HG03135 (cell line): ENCODE measurements at regions not wholly inside any gene's neighbourhood (a gene's known extent, or its start where the extent isn't known, plus 50 kb on each side); places are given as distances from the start of the nearest gene placed in this dataset.

Source experiments
- ATAC-seq: cut with Tn5 transposase; IDR thresholded peaks from one replicate; pipeline ENCODE4 v1.9.1; 2021; ENCODE audit warnings: mild to moderate bottlenecking, moderate library complexity; ENCODE audit not compliant: unreplicated experiment

DNA sequence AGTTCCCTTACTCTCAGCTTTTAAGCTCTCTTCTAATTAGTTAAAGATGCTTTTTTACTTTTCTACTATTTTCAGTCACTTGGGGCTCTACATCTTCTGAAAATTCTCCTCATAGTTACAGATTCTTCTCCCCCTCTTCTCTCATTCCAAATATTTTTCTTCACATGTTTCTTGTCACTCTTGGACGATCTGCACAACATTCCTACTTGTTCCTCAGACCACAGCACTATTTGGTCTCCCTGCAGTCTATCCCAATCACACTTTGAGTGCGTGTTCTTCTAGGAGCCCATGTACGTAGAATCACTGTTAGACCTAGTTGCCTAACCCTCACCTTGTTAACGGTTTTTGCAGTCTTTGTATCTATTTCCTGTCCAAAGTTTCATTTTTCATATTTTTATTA lies 222.5 kb upstream of the SPRY2 start:
- ATAC-seq = no peak

DNA sequence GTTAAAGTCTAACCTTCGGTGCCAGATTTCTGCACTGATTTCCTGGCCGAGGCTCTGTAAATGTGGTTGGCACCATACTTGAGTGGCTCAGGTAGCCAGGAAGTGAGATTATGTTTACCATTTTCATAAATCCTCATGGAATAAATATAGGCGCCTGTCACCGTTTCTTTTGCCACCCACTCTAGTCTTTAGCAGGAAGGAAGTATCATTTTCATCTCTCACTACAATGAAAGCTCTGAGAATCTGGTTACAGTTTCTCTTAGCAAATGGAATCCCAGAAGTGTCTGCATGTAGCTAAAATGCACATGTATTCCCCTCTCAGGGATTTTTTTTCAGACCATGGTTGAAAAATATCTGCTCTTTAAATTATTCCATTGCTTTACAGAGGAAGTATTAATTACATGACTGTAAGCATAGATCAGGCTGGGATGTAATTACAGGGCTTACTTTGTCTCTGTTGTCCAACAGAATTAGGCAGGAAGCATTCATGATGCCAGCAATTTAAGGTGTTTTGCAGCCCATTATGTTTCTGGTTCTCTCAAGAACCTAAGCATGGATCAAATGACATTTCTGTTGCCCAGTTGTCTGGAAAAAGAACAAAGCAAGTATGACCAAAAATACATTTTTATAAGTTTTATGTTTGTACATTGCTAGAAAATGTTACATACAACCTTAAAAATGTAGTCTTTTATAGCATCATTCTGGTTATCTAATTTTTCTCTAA lies 221.7 kb upstream of the SPRY2 start:
- ATAC-seq = no peak

GRCh38 chr13:80560609-80561008 lies 219.7 kb upstream of the SPRY2 start:
- no peak for ATAC-seq

- no peak for ATAC-seq
Measured at GRCh38 chr13:80559944-80560343, 219.0 kb upstream of the SPRY2 start.

GRCh38 chr13:80558074-80558473 lies 217.1 kb upstream of the SPRY2 start:
- ATAC-seq = no peak

DNA sequence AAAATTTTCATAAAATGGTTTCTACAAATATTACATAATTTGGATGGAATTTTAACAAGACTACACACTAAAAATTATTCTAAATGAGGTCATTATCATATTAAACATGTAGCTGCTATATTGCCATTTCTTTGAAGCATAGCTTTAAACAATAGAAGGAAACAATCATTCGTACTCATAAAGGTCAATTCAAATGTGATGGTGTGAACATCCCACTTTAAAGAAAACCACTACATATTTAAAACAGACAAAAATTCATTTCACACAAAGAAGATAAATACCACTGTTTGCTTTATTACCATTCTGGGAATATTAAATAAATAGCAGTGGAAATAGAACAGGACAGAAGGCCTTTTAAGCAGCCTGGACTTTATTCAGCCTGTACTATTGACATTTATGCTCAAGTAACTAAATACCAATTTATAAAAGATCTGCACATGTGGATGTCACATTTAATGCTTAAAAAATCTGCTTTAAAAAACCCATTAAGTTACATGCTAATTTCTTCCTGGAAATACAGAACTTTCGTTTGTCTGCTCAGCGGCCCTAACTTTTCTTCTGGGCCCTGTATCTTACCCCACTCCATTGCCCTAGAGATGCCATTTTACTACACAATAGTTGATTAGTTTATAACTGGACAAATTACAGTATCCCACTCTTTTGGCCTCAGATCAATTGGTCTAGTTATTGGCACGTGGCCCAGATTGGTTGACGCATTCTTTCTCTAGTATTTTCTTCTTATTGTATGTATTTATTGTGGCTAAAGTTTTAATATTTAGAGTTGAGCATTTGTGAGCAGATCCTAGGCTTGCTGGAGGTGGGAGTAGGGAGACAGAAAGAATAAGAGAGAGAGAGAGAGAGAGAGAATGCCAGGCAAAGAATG lies 215.1 kb upstream of the SPRY2 start:
- ATAC-seq = no peak

DNA sequence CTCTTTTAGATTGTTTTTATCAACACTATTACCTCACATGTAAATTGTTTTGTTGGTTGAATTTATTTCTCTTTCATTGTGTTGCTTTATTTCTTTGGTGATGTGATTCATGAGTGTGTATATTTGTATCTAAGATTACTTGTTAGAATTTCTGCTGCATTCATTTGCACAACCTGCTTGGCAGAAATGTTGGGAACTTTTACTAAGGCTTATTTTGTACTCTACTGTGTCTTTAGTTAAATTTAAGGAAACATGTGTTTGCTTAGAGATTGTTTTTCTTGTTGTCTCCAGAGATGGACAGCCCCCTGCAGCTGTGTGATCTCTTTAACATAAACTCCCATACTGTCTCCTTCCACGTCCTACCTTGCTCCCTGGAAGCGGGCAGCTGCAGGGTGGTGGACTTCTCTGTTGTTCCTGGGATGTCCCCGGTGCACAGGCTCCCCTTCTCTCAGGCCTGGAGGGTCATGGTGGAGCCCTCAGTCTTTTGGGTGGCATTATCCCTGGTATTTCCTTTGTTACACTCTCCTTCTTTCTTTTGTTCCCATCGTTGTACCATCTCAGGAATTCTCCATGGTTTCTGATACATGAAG lies 212.0 kb upstream of the SPRY2 start:
- no peak for ATAC-seq

DNA sequence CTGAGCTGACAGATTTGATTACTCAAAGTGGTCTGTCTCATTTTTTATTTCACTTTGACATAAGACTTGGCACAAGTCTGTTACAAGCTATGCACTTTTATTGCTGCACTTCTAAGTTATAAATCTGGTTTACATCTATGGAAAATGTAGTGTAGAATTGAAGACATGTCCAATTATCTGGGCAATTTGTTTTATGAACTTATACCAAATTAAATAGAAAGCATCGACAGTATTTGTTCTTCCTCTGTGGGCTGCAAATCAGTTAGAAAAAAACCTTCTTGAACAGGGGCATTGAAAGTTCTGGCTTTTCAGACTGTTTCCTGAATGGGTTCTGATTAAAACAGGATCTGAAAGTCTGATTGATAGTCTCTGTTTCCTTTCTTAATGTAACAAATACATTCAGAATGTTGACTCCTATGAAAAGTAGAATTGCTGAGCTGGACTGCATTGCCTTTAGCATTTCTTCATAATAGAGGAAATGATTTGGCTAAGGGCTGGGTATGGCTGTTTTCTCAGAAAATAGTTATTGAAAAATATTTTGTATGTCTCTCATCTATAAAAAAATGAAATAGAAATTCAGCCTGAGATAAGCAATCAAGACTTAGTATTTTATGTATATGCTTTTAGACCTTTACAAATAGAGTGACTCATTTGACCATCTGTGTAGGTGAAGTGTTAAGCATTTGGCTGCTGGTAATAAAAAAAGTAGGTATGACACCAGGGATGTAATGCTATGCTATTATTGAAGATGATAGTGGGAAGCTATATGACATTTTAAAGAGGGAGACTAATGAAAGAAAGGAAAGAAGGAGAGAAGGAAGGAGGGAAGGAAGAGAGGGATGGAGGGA lies 210.9 kb upstream of the SPRY2 start:
- no peak for ATAC-seq

GRCh38 chr13:80550971-80551441 lies 210.1 kb upstream of the SPRY2 start:
- no peak for ATAC-seq

- no peak for ATAC-seq
Measured at GRCh38 chr13:80548915-80549314, 208.0 kb upstream of the SPRY2 start.

DNA sequence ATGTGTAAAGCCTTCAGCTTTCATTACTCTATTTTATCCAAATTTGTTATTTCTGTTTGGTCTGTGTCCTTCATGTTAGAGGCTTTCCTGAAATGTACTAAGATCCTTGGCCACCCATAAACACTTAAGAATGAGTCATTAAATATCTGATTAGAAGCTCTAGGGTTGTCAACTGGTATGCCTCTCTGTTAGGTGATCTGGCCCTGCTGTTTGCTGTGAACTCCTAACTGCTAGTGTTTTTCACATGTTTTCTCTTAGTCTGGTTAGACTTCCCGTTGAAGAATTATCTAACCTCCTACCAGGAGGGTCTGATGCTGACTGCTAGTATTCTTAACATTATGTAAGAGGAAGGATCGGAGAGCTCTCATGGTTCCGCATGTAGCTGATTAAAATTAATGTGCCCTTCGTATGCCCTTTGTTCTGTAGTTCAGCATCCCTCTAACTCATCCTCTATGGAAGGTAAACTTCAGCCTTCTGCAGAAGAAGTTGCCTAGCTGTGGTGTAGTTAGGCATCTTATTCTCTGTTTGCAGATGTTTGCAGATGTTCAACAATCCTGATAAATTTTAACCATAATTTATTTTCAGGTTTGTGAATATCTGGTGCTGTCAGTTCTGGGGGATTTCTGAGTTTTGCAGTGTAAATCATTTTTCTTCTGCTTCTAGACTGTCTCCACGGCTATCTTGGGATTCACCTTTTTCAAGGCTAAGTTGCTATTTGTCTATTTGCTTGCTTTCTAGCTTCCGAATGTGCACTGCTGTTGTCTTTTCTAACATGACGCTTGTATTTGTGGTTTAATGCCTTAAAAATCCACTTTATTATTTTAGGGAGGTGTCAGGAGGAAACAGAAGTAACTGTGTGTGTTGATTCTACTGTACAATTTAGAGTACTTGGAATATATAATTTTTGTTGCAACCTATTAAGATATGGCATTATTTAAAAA lies 207.2 kb upstream of the SPRY2 start:
- ATAC-seq = no peak

- ATAC-seq = no peak
Measured at GRCh38 chr13:80547341-80547740, 206.4 kb upstream of the SPRY2 start.

DNA sequence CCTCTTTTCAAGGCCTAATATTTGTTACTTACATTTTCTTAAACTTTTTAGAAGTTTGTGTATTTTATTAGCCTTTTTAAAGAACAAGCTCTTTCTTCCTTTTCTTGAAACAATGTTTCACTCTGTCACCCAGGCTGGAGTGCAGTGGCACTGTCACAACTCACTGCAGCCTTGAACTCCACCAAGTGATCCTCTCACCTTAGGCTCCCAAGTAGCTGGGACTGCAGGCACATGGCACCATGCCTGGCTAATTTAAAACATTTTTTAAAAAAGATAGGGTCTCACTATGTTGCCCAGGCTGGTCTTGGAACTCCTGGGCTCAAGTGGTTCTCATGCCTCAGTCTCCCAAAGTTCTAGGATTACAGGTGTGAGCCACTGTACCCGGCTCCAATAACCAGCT lies 192.2 kb upstream of the SPRY2 start:
- ATAC-seq = no peak

DNA sequence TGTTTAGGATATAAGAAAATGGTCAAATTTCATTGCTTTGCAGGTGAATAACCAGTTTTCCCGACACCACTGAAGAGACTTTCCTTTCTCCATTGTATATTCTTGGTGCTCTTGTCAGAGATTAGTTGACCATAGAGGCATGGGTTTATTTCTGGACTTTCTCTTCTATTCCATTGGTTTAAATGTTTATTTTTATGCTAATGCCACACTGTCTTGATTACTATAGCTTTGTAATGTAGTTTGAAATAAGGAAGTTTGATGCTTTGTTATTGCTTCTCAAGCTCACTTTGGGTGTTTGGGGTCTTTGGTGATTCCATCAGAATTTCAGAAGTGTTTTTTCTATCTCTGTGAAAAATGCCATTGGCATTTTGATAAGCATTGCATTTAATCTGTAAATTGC lies 190.0 kb upstream of the SPRY2 start:
- ATAC-seq = no peak

DNA sequence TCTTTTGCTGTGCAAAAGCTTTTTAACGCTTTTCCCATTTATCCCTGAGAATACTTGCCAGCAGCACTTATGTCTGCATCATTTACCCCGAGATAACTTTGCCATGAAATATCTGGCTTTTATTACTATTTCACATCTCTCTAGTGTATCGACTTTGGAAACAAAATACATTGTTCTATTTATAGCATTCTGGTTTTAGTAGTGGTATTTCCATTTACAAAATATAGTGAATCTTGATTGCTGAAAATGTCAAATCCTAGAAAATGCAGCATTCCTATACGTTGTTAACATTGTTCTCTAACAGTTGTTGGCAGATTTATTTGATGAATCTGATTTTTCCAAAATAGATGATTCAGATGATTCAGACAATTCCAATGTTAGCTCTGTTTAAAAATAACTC lies 189.3 kb upstream of the SPRY2 start:
- ATAC-seq = no peak

DNA sequence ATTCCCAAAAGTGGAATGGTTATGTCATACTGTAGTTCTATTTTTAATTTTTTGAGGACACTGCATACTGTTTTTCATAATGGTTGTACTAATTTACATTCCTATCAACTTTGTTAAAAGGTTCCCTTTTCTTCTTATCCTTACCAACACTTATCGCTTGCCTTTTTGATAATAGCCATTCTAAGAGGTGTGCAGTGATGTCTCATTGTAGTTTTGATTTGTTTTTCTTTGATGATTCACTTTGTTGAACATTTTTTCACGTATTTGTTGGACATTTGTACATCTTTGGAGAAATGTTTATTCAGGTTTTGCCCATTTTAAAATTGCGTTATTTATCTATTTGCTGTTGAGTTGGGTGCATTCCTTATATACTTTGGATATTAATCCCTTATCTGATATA lies 188.8 kb upstream of the SPRY2 start:
- no peak for ATAC-seq

- no peak for ATAC-seq
Measured at GRCh38 chr13:80528733-80529132, 187.8 kb upstream of the SPRY2 start.

- ATAC-seq = no peak
Measured at GRCh38 chr13:80527400-80527799, 186.5 kb upstream of the SPRY2 start.

DNA sequence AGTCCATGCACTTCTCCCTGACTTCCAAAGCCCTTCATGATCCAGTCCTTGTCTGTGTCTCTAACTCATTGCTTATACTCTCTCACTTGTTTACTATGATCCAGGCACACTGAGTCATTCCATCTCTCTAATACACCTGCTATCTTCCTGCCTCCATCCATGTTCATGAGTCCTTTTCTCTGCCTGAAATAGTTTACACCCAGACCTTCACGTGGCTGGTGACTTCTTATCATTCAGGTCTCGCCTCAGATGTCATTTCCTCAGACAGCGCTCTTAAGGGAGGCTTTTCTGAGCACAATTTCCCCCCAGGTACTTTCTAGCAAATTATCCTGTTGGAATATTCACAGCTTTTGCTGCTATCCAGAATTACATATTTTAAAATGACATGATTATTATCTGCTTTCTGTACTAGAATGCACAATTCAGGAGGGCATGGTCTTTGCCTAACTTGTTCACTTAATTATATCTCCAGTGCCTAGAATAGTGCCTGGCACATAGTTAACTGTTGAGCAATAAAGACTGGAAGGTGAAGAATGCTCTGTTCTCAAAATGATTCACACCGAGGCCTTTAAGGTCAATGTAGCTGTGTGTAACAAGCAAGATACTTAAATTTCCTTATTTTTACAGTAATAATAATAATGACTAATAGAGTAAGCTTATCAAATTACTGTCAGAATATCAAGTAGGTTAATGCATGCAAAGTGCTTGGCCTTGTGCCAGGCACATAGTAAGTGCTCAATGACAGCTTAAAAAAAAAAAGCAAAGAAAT lies 183.7 kb upstream of the SPRY2 start:
- no peak for ATAC-seq
